Activated CD4-positive, alpha-beta T cell treated with anti-CD3 and anti-CD28 coated beads for 36 hours (primary cell): ENCODE measurements at regions not wholly inside any gene's neighbourhood (a gene's known extent, or its start where the extent isn't known, plus 50 kb on each side); places are given as distances from the start of the nearest gene placed in this dataset.

Source experiments
- ATAC-seq: fragments of 200-7000 bp; cut with Tn5 transposase; one replicate; pipeline ENCODE4 v1.10.0; 2021; ENCODE audit warnings: mild to moderate bottlenecking, moderate library complexity
- CTCF ChIA-PET: fragments of 350-600 bp; sonication (Branson Sonifier 250); formaldehyde crosslinking; loops from one replicate; lab custom pipeline; 2021; ENCODE audit warnings: antibody characterized with exemption; lab: Charles Lee
- POLR2A ChIA-PET: fragments of 350-600 bp; sonication (Branson Sonifier 250); formaldehyde crosslinking; loops from one replicate; lab custom pipeline; 2021; ENCODE audit warnings: antibody characterized with exemption, inconsistent platforms; lab: Charles Lee
- DNase-seq: peaks from one replicate; pipeline ENCODE4 v3.0.0-alpha.2; 2020
- H3K27ac Mint-ChIP-seq: one replicate; pipeline ENCODE4 v1.8.0; 2021; ENCODE audit warnings: mixed read lengths
- H3K27me3 Mint-ChIP-seq: one replicate; pipeline ENCODE4 v1.8.0; 2021; ENCODE audit warnings: mixed read lengths
- H3K36me3 Mint-ChIP-seq: one replicate; pipeline ENCODE4 v1.8.0; 2021; ENCODE audit warnings: low read depth, mixed read lengths
- H3K4me1 Mint-ChIP-seq: one replicate; pipeline ENCODE4 v1.8.0; 2021; ENCODE audit warnings: mixed read lengths
- H3K4me3 Mint-ChIP-seq: one replicate; pipeline ENCODE4 v1.8.0; 2021; ENCODE audit warnings: mild to moderate bottlenecking, moderate library complexity, mixed read lengths
- H3K9me3 Mint-ChIP-seq: one replicate; pipeline ENCODE4 v1.8.0; 2021; ENCODE audit warnings: low read depth, mixed read lengths
- intact Hi-C, 2 experiments: fragments of 100-400 bp; cut with DNase I in 1 of 2; cut with micrococcal nuclease in 1 of 2; formaldehyde crosslinking; loops; one replicate each; pipeline versions ENCODE4 v1.14.2 to v1.15.1; 2022 to 2024; cut with DNase I, micrococcal nuclease

GRCh38 chr22:47457509-47458300 is 695.3 kb downstream of the TBC1D22A start:
- no peak for DNase-seq
- intact Hi-C loops, result no loop called here
- peaks cover 16% of the 10 kb centered on the region for H3K9me3 Mint-ChIP-seq

GRCh38 chr22:47457021-47457420 is 694.6 kb downstream of the TBC1D22A start:
- Mint-ChIP-seq H3K4me1 (no peaks in the 10 kb centered on the region), H3K9me3 (peaks cover 16% of the 10 kb centered on the region), H3K27ac (no peak overlapping the region), H3K36me3 (peaks cover 2% of the 10 kb centered on the region), H3K27me3 (peaks cover 2% of the 10 kb centered on the region), H3K4me3 (no peak overlapping the region)
- DNase-seq (no peak), ATAC-seq (no peak)
- ChIA-PET CTCF (no interaction called here), POLR2A (no interaction called here)
- intact Hi-C loops, result no loop called here

More at GRCh38 chr22:47457509-47458300, 695.3 kb downstream of the TBC1D22A start:
- Mint-ChIP-seq H3K27me3 (peaks cover 2% of the 10 kb centered on the region), H3K4me1 (no peaks in the 10 kb centered on the region), H3K36me3 (peaks cover 2% of the 10 kb centered on the region), H3K4me3 (no peak overlapping the region), H3K27ac (no peak overlapping the region)
- ChIA-PET POLR2A (no interaction called here), CTCF (no interaction called here)
- no peak for ATAC-seq

DNA sequence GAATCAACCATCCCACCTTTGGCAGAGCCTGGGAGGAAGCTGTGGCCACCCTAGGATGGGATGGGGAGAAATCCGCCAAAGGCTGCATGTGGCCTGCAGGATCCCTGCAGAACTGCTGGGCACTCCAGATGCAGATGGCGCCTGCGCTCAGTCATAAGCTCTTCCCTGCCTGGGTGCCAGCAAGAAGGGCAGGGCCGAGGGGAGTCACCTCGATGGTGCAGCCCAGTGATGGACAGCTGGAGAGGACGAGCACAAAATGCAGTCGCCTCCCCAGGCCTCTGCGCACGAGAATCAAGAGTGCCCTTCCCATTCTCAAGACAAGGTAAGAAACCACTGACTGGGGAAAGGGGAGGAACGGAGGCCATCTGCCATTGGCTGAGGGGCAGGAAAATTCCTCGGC is 693.6 kb downstream of the TBC1D22A start:
- Mint-ChIP-seq H3K9me3 (peaks cover 16% of the 10 kb centered on the region), H3K4me3 (no peak overlapping the region), H3K27me3 (peaks cover 2% of the 10 kb centered on the region), H3K4me1 (no peaks in the 10 kb centered on the region), H3K36me3 (peaks cover 2% of the 10 kb centered on the region), H3K27ac (no peak overlapping the region)
- ChIA-PET CTCF (no interaction called here), POLR2A (no interaction called here)
- no peak for ATAC-seq
- no peak for DNase-seq
- intact Hi-C loops, result no loop called here

DNA sequence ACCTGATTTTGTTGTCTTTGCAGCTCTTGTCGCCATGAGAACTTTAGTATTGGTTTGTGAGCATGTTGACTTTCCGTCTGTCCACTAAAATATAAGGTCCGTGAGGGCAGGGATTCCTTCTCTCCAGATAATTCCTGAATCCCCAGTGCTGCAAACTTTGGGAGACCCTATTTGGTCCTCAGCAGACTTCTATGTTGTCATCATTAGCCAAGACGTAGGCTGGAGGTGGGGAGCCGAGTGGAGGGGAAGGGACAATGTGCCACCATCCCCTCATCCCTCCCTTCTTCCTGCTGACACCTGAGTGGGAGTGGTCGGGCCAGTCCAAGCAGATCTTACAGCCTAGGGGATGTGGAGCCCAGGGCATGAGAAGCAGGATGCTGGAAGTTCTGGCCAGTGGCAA is 690.6 kb downstream of the TBC1D22A start:
- ChIA-PET CTCF (no interaction called here), POLR2A (no interaction called here)
- H3K27me3 Mint-ChIP-seq, result peaks cover 2% of the 10 kb centered on the region
- H3K27ac Mint-ChIP-seq, result no peak overlapping the region
- peaks cover 2% of the 10 kb centered on the region for H3K36me3 Mint-ChIP-seq
- intact Hi-C loops, result no loop called here
- no peaks in the 10 kb centered on the region for H3K4me1 Mint-ChIP-seq
- no peak for ATAC-seq
- H3K9me3 Mint-ChIP-seq, result peaks cover 16% of the 10 kb centered on the region
- DNase-seq, result no peak
- H3K4me3 Mint-ChIP-seq, result no peak overlapping the region

GRCh38 chr22:47452184-47452583 is 689.7 kb downstream of the TBC1D22A start:
- intact Hi-C loops, result no loop called here
- CTCF ChIA-PET, result no interaction called here
- H3K4me3 Mint-ChIP-seq, result no peak overlapping the region
- peaks cover 2% of the 10 kb centered on the region for H3K36me3 Mint-ChIP-seq
- H3K27ac Mint-ChIP-seq, result no peak overlapping the region
- peak; percentile 30 for ATAC-seq
- POLR2A ChIA-PET, result no interaction called here
- peaks cover 2% of the 10 kb centered on the region for H3K27me3 Mint-ChIP-seq
- peak; percentile 20 for DNase-seq
- H3K4me1 Mint-ChIP-seq, result no peaks in the 10 kb centered on the region
- H3K9me3 Mint-ChIP-seq, result peaks cover 16% of the 10 kb centered on the region

DNA sequence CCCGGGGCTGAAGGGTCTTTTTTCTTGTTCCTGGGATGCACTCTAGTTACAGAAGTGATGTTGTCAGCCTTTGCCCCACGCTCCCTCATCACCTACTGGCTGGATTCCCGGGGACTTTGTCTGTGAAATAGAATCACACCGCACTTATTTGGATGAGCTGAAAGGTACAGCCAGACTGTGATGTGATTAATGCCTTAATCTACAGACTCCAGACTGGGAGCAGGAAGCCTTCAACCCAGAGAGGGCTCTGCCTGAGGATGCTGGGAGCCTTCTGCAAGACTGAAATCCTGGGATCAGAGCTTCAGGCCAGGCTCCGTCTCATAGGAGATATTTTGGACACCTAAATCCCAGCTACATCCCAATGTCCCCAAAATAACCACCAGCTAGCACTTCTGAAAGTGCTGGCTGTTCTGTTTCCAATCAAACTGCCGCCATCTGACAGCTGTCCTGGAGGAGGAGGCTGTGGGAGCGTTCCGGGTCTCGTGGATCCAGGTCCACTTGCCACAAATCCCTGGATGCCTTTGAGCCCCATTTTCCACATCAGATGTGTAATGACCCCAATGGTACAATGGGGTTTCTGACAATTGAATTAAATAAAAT is 688.5 kb downstream of the TBC1D22A start:
- intact Hi-C loops, result no loop called here
- DNase-seq, result no peak
- CTCF ChIA-PET, result no interaction called here

DNA sequence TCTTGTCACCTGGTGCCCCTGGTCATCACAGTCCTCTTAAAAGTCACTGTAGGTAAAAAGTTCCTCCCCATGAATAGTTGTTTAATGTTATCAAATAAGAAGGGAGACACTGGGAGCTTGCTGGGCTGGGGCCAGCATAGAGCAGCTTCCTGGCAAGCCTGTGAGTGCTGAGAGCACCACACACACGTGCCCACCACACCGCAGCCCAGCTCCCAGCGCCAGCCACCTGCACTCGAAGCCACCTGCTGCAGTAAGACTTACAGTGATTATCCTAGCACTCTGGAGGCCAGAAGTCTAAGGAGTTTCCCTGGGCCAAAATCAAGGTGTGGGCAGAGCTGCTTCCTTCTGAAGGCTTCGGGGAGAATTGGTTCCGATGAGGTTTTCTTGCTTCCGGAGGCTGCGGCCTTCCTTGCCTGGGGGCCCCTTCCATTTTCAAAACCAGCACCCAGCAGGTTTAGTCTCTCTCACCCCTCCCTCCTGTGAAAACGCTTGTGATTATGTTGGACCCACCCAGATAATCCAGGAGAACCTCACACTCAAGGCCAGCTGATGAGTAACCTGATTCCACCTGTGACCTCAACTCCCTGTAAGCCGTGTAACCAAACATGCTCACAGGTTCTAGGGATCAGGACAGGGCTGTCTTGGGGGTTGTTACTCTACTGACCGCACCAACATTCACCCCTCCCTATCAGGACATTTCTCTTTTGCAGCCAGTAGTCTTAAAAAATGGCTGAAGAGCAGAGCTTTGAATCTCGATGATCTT is 687.2 kb downstream of the TBC1D22A start:
- CTCF ChIA-PET, result no interaction called here
- no peak overlapping the region for H3K27ac Mint-ChIP-seq
- H3K4me3 Mint-ChIP-seq, result no peak overlapping the region
- peaks cover 14% of the 10 kb centered on the region for H3K9me3 Mint-ChIP-seq
- POLR2A ChIA-PET, result no interaction called here
- H3K4me1 Mint-ChIP-seq, result no peaks in the 10 kb centered on the region
- H3K36me3 Mint-ChIP-seq, result peaks cover 2% of the 10 kb centered on the region
- no peak for DNase-seq
- peaks cover 7% of the 10 kb centered on the region for H3K27me3 Mint-ChIP-seq
- intact Hi-C loops, result no loop called here
- no peak for ATAC-seq

More for the DNA sequence above, 688.5 kb downstream of the TBC1D22A start:
- Mint-ChIP-seq H3K9me3 (peaks cover 16% of the 10 kb centered on the region), H3K4me3 (no peak overlapping the region), H3K27ac (no peak overlapping the region), H3K27me3 (peaks cover 2% of the 10 kb centered on the region), H3K36me3 (peaks cover 2% of the 10 kb centered on the region), H3K4me1 (no peaks in the 10 kb centered on the region)
- no peak for ATAC-seq
- POLR2A ChIA-PET, result no interaction called here

GRCh38 chr22:47448231-47449223 is 686.1 kb downstream of the TBC1D22A start:
- no peaks in the 10 kb centered on the region for H3K36me3 Mint-ChIP-seq
- DNase-seq (no peak), ATAC-seq (no peak)
- no peaks in the 10 kb centered on the region for H3K4me1 Mint-ChIP-seq
- CTCF ChIA-PET, result no interaction called here
- peaks cover 7% of the 10 kb centered on the region for H3K9me3 Mint-ChIP-seq
- intact Hi-C loops, result no loop called here
- H3K27ac Mint-ChIP-seq, result no peak overlapping the region
- POLR2A ChIA-PET, result no interaction called here
- peaks cover 7% of the 10 kb centered on the region for H3K27me3 Mint-ChIP-seq
- H3K4me3 Mint-ChIP-seq, result no peak overlapping the region

GRCh38 chr22:47446821-47447810 is 684.7 kb downstream of the TBC1D22A start:
- CTCF ChIA-PET, result interaction anchor here (0.6 kb wide), 1 partner anchor 136 kb away, joined by 3 read pairs; no protein-coding TSS in a partner anchor
- intact Hi-C loops, result no loop called here
- no peaks in the 10 kb centered on the region for H3K4me1 Mint-ChIP-seq
- POLR2A ChIA-PET, result no interaction called here
- H3K27ac Mint-ChIP-seq, result no peak overlapping the region
- no peak for ATAC-seq
- no peak overlapping the region for H3K4me3 Mint-ChIP-seq
- H3K27me3 Mint-ChIP-seq, result peaks cover 4% of the 10 kb centered on the region
- H3K36me3 Mint-ChIP-seq, result no peaks in the 10 kb centered on the region
- peaks cover 5% of the 10 kb centered on the region for H3K9me3 Mint-ChIP-seq
- no peak for DNase-seq

DNA sequence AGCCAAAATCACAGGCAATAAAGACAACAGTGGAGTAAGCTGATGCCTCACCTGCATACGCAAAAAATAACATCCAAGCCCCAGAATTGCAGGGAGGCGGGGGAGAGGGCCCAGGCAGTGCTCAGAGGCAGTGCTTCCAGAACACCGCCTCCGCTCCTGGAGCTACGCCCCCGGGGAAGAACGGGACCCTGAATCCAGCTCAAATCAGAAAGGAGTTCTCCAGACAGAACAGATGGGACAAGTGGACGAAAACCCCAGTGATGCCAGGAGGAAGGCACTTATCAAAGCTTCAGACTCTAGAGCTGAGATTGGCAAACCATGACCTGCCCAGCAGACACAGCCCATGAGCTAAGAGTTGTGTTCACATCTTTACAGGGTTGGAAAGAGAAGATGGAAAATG is 683.9 kb downstream of the TBC1D22A start:
- Mint-ChIP-seq H3K36me3 (no peaks in the 10 kb centered on the region), H3K27ac (no peak overlapping the region), H3K4me3 (no peak overlapping the region), H3K27me3 (peaks cover 4% of the 10 kb centered on the region), H3K9me3 (peaks cover 5% of the 10 kb centered on the region), H3K4me1 (no peaks in the 10 kb centered on the region)
- ATAC-seq (no peak), DNase-seq (no peak)
- intact Hi-C loops, result no loop called here
- CTCF ChIA-PET, result no interaction called here
- POLR2A ChIA-PET, result no interaction called here
